D721Med (cell line): ENCODE measurements at regions not wholly inside any gene's neighbourhood (a gene's known extent, or its start where the extent isn't known, plus 50 kb on each side); places are given as distances from the start of the nearest gene placed in this dataset.
A peak's percentile ranks its signal among the peaks of the same experiment; 100 is the strongest.
"Not testable (repeated sequence)": the region's sequence is repeated elsewhere in the genome, so short reads cannot be mapped to it uniquely, and the experiment has no call there.

Experiments
- DNase-seq: peaks from one replicate; pipeline ENCODE4 v3.0.0; 2011; ENCODE audit warnings: low spot score; ENCODE audit not compliant: insufficient read length
- FAIRE-seq: peaks from 2 replicates; lab custom pipeline; 2011; peaks lifted over from hg19 to GRCh38; lab: Jason Lieb, UNC
- TF ChIP-seq, protein P1 (sequence below): IDR thresholded peaks from 2 replicates; pipeline ENCODE4 v1.5.1; 2012; ENCODE audit warnings: mild to moderate bottlenecking, control low read depth; ENCODE audit not compliant: insufficient read depth; ENCODE audit errors: missing control alignments

GRCh38 chr2:130289780-130290179 is 52.9 kb upstream of the IMP4 start:
- TF ChIP-seq, protein P1, sequence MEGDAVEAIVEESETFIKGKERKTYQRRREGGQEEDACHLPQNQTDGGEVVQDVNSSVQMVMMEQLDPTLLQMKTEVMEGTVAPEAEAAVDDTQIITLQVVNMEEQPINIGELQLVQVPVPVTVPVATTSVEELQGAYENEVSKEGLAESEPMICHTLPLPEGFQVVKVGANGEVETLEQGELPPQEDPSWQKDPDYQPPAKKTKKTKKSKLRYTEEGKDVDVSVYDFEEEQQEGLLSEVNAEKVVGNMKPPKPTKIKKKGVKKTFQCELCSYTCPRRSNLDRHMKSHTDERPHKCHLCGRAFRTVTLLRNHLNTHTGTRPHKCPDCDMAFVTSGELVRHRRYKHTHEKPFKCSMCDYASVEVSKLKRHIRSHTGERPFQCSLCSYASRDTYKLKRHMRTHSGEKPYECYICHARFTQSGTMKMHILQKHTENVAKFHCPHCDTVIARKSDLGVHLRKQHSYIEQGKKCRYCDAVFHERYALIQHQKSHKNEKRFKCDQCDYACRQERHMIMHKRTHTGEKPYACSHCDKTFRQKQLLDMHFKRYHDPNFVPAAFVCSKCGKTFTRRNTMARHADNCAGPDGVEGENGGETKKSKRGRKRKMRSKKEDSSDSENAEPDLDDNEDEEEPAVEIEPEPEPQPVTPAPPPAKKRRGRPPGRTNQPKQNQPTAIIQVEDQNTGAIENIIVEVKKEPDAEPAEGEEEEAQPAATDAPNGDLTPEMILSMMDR, result no peak
- FAIRE-seq (no peak), DNase-seq (no peak)

DNA sequence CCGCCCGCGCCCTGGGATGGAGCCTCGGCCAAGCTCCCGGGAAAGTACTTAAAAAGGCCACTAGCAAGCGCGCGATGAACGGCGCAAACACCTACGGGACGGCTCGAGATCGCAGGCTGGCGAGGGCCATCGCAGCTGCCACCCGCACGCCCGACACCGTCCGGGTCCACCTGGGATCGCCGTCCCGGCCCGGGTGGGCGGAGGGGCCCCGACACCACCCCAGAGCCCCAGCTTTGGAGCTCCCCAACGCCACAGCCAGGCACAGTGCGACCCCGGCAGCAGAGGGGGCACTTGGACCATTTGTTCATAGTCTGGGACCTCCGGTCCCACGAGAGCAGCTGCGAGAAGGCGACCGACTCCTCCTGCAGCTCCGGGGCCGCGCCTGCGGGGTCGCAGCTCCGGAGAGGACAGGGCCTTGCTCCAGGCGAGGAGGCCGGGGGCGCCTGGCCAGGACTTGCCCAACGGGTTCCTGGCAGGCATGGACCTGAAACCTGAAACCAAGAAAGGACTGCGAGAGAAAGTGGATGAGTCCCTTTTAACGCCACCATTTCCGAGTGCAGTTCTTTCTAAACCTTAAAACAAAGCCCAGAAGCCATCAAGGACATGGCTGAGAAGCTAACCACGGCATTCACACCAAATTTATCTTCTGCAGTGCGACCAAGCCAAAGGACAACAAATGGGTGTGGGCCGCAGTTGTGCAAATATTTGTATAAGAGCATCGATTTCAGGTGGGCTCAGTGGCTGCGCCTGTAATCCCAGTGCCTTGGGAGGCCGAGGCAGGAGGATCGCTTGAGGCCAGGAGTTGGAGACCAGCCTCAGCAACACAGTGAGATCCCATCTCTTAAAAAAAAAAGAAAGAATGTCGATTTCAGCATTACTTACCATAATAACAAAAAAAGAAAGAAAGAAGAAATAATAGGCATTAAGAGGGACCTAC is 54.0 kb upstream of the IMP4 start:
- no peak for DNase-seq
- no peak for FAIRE-seq
- TF ChIP-seq, protein P1, result no peak

GRCh38 chr2:130287656-130288026 is 55.1 kb upstream of the IMP4 start:
- TF ChIP-seq, protein P1, result no peak
- FAIRE-seq (no peak), DNase-seq (no peak)

DNA sequence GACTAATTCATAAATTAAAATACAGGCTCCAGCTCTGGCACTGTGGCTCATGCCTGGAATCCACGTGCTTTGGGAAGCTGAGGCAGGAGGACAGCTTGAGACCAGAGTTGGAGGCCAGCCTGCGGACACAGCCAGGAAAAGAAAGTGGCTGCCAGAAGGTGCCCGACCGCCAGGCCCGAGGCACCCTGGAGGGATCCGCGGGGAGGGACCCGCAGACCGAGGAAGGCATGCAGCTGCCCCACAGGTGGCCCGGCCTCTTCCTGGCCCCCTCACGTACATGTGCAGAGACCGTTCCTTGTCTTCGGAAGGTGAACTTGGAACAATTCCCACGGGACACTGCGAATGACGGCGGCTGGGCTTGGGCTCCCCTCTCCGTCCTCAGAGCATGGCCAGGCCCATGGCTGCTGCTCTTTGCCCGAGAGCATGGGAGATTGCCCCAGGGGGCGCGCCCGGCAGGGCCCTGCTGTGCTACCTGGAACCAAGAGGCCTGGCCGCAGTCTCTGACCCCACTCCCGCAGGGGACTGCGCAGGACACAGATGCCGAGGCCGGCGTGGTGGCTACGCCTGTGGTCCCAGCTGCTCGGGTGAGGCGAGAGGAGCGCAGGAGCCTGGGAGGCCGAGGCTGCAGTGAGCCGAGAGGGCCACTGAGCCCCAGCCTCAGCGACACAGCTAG is 55.6 kb upstream of the IMP4 start:
- FAIRE-seq, result no peak
- TF ChIP-seq, protein P1, result no peak

GRCh38 chr2:130283341-130283869 is 59.3 kb upstream of the IMP4 start:
- not testable (repeated sequence) for DNase-seq, FAIRE-seq

More for the DNA sequence above, 55.6 kb upstream of the IMP4 start:
- DNase-seq, result no peak

DNA sequence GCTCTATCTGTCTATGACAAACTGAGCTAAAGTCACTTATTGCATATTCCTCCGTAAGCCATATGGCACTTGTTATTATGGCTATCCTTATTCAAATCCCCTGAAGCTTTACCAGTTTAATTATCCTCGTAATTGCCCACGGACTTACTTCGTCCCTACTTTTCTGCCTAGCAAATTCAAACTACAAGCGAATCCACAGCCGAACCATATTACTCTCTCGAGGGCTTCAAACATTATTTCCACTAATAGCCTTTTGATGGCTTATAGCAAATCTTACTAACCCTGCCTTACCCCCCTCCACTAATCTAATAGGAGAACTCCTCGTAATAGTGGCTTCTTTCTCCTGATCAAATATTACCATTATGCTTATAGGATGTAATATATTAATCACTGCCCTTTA is 63.1 kb upstream of the IMP4 start:
- not testable (repeated sequence) for DNase-seq
- peak; percentile 29 for FAIRE-seq

- FAIRE-seq, DNase-seq: not testable (repeated sequence)
These were observed 70.1 kb upstream of the TUBA3E start for GRCh38 chr2:130268333-130268732.

GRCh38 chr2:130267572-130267971 is 69.3 kb upstream of the TUBA3E start:
- not testable (repeated sequence) for FAIRE-seq, DNase-seq

DNA sequence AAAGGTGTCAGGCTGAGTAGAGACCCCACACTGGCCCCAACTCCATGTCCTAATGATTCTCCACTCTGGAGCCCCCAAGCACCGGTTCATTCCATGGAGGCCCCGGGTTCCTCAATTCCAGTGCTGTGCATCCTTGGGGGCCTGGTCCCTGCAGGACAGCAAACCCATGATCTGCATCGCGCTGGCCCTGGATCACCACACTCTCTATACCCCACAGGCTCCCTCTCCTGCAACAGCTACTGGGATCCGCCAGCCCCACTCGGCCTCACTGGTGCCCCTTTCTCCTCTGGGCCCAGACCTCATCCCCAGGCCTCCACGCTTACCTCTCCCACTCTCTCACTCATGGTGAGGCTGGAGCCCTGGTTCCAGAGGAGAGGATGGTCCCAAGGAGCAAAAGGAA is 68.6 kb upstream of the TUBA3E start:
- FAIRE-seq, DNase-seq: not testable (repeated sequence)

DNA sequence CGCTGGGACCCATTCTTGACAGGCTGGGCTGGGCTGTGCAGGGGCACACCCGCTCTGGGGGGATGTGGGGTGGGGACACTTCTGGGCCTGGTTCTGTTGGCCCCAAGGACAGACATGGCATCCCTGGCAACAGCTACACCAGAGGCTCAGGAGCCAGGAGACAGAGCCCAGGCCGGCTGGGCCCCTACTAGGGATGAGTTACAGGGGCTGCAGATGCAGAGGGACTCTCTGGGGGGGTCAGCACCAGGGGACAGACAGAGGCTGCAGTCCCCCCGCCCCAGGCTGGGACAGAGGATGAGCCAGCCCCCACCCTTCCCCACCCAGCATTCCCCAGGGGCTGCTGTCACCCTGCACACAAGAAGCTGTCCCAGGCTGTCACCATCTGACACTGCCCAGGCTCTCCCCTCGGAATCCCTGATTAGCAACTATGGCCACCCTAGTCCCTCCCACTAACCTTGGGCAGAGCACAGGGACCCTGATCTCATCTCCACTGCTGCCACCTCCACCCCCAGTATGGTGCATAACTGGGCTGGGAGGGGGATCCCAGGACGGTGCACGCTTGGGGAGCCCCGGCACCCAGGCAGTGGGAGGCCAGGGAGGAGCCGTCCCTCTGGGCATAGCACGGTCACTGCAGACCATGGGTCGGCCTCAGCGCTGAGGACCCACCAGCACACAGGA is 67.5 kb upstream of the TUBA3E start:
- FAIRE-seq, result not testable (repeated sequence)

DNA sequence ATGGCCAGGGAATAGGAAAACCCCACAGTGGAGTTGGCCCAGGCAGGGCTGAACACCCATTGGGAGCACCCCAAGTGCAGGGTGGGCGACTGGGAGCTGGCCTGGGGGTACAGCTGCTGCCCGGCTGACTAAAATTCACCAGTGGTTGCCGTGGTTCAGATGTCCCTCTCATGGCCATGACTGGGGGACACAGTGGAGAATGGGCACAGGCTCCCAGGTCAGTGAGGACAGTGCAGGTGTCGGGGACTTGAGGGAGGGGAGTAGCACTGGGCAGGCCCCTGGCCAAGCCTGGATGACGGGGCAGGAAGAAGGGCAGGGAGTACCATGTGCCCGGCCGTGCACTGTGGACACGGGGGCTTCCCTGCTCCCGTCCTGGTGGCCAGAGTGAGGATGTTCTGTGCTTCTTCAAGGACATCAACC is 66.7 kb upstream of the TUBA3E start:
- FAIRE-seq, DNase-seq: not testable (repeated sequence)

More for the DNA sequence above, 67.5 kb upstream of the TUBA3E start:
- not testable (repeated sequence) for DNase-seq
